Fibroblast of lung (primary cell): ENCODE measurements at regions not wholly inside any gene's neighbourhood (a gene's known extent, or its start where the extent isn't known, plus 50 kb on each side); places are given as distances from the start of the nearest gene placed in this dataset.

Experiments used
- DNase-seq, 2 donors: peaks; one replicate each; pipeline versions ENCODE4 v3.0.0 to v3.0.0-alpha.2; 2010; ENCODE audit warnings: low read depth in 2 of 2
- H2AFZ ChIP-seq: 2 replicates; pipeline ENCODE4 v1.5.1; 2012; ENCODE audit warnings: low read length, control low read depth, inconsistent platforms
- H3K27ac ChIP-seq: 2 replicates; pipeline ENCODE4 v1.5.1; 2011; ENCODE audit warnings: low read length, control low read depth; ENCODE audit not compliant: insufficient read depth
- H3K27me3 ChIP-seq: 2 replicates; pipeline ENCODE4 v1.5.1; 2011; ENCODE audit warnings: mild to moderate bottlenecking, low read length; ENCODE audit not compliant: control insufficient read depth, insufficient read depth
- H3K36me3 ChIP-seq: 2 replicates; pipeline ENCODE4 v1.5.1; 2011; ENCODE audit warnings: low read length; ENCODE audit not compliant: control insufficient read depth, insufficient read depth
- H3K4me1 ChIP-seq: 2 replicates; pipeline ENCODE4 v1.5.1; 2011; ENCODE audit warnings: low read length; ENCODE audit not compliant: control insufficient read depth, insufficient read depth; ENCODE audit errors: extremely low read depth
- H3K4me2 ChIP-seq: 2 replicates; pipeline ENCODE4 v1.5.1; 2011; ENCODE audit warnings: low read length, control low read depth; ENCODE audit not compliant: insufficient read depth; ENCODE audit errors: extremely low read depth
- H3K4me3 ChIP-seq, 4 experiments: fragments of 200-600 bp in 1 of 4; sonication (generic) in 1 of 4; replicated peaks in 1 of 4; 2 replicates each; pipeline ENCODE4 v1.5.1; 2011 to 2016; ENCODE audit warnings: low read length in 4 of 4, low read depth in 3 of 4, mild to moderate bottlenecking in 3 of 4, control low read depth in 2 of 4, inconsistent platforms in 1 of 4, mixed read lengths in 1 of 4; ENCODE audit not compliant: insufficient read depth in 1 of 4; ENCODE audit errors: control extremely low read depth in 1 of 4
- H3K79me2 ChIP-seq: 2 replicates; pipeline ENCODE4 v1.5.1; 2012; ENCODE audit warnings: mild to moderate bottlenecking, low read length, inconsistent platforms; ENCODE audit not compliant: control insufficient read depth, insufficient read depth
- H3K9ac ChIP-seq: 2 replicates; pipeline ENCODE4 v1.5.1; 2011; ENCODE audit warnings: mild to moderate bottlenecking, low read length, control low read depth; ENCODE audit not compliant: insufficient read depth
- H3K9me3 ChIP-seq: 2 replicates; pipeline ENCODE4 v1.5.1; 2012; ENCODE audit warnings: low read depth, low read length; ENCODE audit not compliant: control insufficient read depth, insufficient read depth
- H4K20me1 ChIP-seq: 2 replicates; pipeline ENCODE4 v1.5.1; 2011; ENCODE audit warnings: low read length; ENCODE audit not compliant: control insufficient read depth, insufficient read depth; ENCODE audit errors: extremely low read depth
- CTCF ChIP-seq, 2 donors: IDR thresholded peaks in 1 of 2; conservative IDR thresholded peaks in 1 of 2; 1 replicate in 1 of 2; 2 replicates in 1 of 2; pipeline ENCODE4 v1.5.1; 2011 to 2012; ENCODE audit warnings: low read length in 2 of 2, control low read depth in 1 of 2, inconsistent platforms in 1 of 2, low read depth in 1 of 2, mild to moderate bottlenecking in 1 of 2
- EZH2 ChIP-seq: IDR thresholded peaks from 2 replicates; pipeline ENCODE4 v1.5.1; 2012; ENCODE audit warnings: low read length, control low read depth, mild to moderate bottlenecking; ENCODE audit errors: missing control alignments

- no peaks in the 10 kb centered on the region for H3K36me3 ChIP-seq
- H3K79me2 ChIP-seq: no peaks in the 10 kb centered on the region
- no peaks in the 10 kb centered on the region for H4K20me1 ChIP-seq
- no peak overlapping the region for H3K9ac ChIP-seq
- no peaks in the 10 kb centered on the region for H3K4me1 ChIP-seq
- peaks cover 15% of the 10 kb centered on the region for H3K27me3 ChIP-seq
- peak overlapping the region in 1 of 4 experiments; percentile 29 for H3K4me3 ChIP-seq
- TF ChIP-seq CTCF (conservative IDR thresholded peaks at IDR 0.05 in 1 of 2, IDR thresholded peaks at IDR 0.05 in 1 of 2; ENCODE audit: low read depth in 1 of 2, low read length in 2 of 2) (no peak), EZH2 (no peak)
- no peak overlapping the region for H3K27ac ChIP-seq
- no peak overlapping the region for H3K4me2 ChIP-seq
- no peak overlapping the region for H2AFZ ChIP-seq
- DNase-seq: peak; percentile 23 to 46
- no peaks in the 10 kb centered on the region for H3K9me3 ChIP-seq
These were observed 102.1 kb upstream of the TENM3 start for GRCh38 chr4:182141061-182141460.

GRCh38 chr4:182142176-182143085, 100.8 kb upstream of the TENM3 start:
- Histone ChIP-seq H3K27ac (no peak overlapping the region), H3K9me3 (no peaks in the 10 kb centered on the region), H3K36me3 (no peaks in the 10 kb centered on the region), H3K4me3 (peak overlapping the region; percentile 53 to 84 (median 64)), H3K79me2 (no peaks in the 10 kb centered on the region), H3K4me2 (peak overlapping the region; percentile 73), H4K20me1 (no peaks in the 10 kb centered on the region), H3K4me1 (no peaks in the 10 kb centered on the region), H3K9ac (no peak overlapping the region), H3K27me3 (peaks cover 15% of the 10 kb centered on the region), H2AFZ (peak overlapping the region; percentile 6)
- peak; percentile 64 to 81 for DNase-seq
- TF ChIP-seq EZH2: no peak
- TF ChIP-seq CTCF (conservative IDR thresholded peaks at IDR 0.05 in 1 of 2, IDR thresholded peaks at IDR 0.05 in 1 of 2; ENCODE audit: low read depth in 1 of 2, low read length in 2 of 2): peak in 1 of 2 donors; percentile 21

- Histone ChIP-seq H3K9ac (peak overlapping the region; percentile 5), H2AFZ (no peak overlapping the region), H4K20me1 (no peaks in the 10 kb centered on the region), H3K4me2 (peak overlapping the region; percentile 73), H3K27ac (no peak overlapping the region), H3K9me3 (no peaks in the 10 kb centered on the region), H3K27me3 (peaks cover 15% of the 10 kb centered on the region), H3K79me2 (no peaks in the 10 kb centered on the region), H3K4me3 (peak overlapping the region; percentile 53 to 84 (median 64)), H3K4me1 (no peaks in the 10 kb centered on the region), H3K36me3 (no peaks in the 10 kb centered on the region)
- DNase-seq: peak; percentile 41 to 65
- peak in 1 of 2 donors; percentile 10 for TF ChIP-seq CTCF (conservative IDR thresholded peaks at IDR 0.05 in 1 of 2, IDR thresholded peaks at IDR 0.05 in 1 of 2; ENCODE audit: low read depth in 1 of 2, low read length in 2 of 2)
- TF ChIP-seq EZH2: peak; percentile 75
These were observed 99.9 kb upstream of the TENM3 start for GRCh38 chr4:182143086-182143821.
